DMS 273 (cell line): ENCODE measurements at regions not wholly inside any gene's neighbourhood (a gene's known extent, or its start where the extent isn't known, plus 50 kb on each side); places are given as distances from the start of the nearest gene placed in this dataset.

ENCODE experiments used
- DNase-seq: peaks from one replicate; lab custom pipeline; 2025; ENCODE audit not compliant: unreplicated experiment; lab: John Stamatoyannopoulos, UW

- no peak for DNase-seq
Measured at GRCh38 chr4:14023896-14024295, 396.4 kb upstream of the BOD1L1 start.

DNA sequence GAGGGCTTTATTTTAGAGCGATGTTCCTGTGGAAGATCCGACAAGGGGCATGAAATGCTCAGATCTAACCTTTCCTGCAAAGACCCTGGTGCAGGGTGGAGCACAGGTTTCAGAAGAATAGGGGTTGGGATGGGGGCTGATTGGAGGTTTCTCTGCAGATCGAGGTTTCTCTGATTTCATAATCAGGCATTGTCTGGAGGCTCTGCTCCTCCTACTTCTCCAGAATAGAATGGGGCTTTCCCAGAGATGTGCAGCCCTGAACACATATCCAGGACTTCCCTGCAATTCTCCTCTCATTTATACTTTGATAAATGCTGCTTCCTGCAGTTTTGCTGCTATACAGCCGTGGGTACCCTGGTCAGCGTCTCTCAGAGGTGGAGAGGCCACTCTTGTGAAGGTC, 397.6 kb upstream of the BOD1L1 start:
- no peak for DNase-seq

- DNase-seq, result no peak
Measured at GRCh38 chr4:14025891-14026290, 398.4 kb upstream of the BOD1L1 start.

- DNase-seq, result no peak
Measured at GRCh38 chr4:14028862-14029261, 401.3 kb upstream of the BOD1L1 start.

GRCh38 chr4:14035076-14035475, 407.6 kb upstream of the BOD1L1 start:
- DNase-seq, result no peak

- no peak for DNase-seq
Measured at GRCh38 chr4:14043203-14043602, 415.7 kb upstream of the BOD1L1 start.

- DNase-seq, result no peak
Measured at GRCh38 chr4:14046642-14047041, 419.1 kb upstream of the BOD1L1 start.

DNA sequence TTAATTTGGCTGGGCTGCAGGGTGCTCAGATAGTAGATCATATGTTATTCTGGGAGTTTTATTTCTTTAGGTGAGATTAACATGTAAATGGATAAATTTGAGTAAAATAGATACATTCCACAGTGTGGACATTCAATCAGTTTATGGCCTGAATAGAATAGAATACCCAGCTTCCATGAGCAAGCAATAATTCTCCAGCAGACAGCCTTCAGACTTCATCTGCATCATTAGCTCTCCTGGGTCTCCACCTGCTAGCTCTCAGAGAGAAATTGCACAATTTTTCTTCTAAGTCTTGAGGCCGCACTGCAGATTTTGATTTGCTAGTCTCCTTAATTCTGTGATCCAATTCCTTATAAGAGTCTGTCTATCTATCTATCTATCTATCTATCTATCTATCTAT, 420.3 kb upstream of the BOD1L1 start:
- DNase-seq, result no peak

DNA sequence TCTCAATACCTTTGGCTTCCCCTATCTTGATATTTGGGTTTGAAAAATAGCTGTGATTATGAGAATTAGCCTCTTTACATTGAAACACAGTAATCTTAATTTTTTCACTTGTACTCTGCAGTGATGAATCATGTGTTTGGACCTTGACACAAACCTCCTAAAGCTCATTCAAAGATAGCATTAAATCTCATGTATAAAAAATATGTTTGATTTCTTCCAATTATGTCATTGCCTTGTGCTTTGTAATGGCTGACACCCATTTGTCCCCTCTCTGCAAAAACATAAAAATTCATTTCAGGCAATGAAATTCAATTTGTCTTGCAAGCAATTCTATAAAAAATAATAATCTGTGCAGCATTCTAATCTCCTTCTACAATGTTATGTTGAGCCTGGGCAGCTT, 422.4 kb upstream of the BOD1L1 start:
- DNase-seq, result no peak

- no peak for DNase-seq
Measured at GRCh38 chr4:14053291-14053690, 425.8 kb upstream of the BOD1L1 start.

DNA sequence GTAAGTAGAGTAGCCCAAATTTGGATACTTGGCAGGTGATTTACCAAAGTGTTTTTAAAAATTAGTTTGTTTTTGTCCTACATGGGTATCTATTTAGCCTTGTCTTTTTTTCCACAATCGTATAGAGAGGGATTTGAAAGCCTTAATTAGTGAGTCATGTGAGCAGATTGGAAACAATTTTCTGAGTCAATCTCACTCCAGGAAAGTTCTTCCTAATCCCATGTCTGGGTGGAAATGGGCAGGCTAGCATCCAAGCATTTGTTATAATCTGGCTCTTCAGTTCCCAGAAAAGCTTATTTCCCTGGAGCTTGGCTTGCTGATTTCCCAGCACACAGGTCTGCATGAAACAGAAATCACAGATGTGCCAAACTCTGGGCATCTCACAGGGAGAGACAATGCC, 426.9 kb upstream of the BOD1L1 start:
- no peak for DNase-seq

GRCh38 chr4:14059006-14059405, 431.5 kb upstream of the BOD1L1 start:
- DNase-seq, result no peak

DNA sequence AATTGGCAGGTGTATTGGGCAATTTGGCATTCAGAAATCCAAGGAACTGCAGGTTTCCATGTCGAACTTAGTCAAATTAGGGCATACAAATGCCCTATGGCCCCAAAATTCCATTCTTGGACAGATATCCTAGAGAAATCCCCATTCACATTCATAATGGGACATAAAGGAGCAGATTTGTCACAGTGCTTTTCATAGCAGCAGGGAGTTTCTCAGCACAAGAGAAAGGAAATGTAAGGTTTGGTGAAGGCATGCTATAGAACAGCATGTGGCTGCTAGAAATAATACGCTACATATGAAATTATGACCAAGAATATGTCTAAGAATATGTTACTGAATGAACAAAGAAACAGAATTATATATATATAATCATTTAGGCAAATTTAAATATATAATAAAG, 437.5 kb upstream of the BOD1L1 start:
- DNase-seq, result no peak

DNA sequence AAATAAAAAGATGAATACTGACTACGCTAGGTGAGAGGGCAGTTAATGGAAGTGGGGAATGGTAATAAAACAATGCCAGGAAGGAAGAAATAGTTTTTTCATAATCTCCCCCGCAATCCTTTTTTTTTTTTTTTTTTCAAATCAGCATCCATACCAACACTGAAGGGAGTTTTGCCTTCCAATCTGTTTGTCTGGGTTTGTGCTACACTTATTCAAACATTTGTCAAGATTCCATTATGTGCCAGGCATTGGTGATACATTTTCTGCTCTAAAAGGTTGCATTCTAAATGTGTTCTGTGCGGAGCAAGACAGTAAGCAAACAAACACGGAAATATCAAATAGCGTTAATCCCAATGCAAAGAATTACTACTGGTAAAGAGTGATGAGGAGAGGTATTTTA, 437.9 kb upstream of the BOD1L1 start:
- no peak for DNase-seq

GRCh38 chr4:14066979-14067378, 439.5 kb upstream of the BOD1L1 start:
- DNase-seq, result no peak

GRCh38 chr4:14069886-14070285, 442.4 kb upstream of the BOD1L1 start:
- no peak for DNase-seq

GRCh38 chr4:14070289-14070880, 442.9 kb upstream of the BOD1L1 start:
- DNase-seq, result no peak

DNA sequence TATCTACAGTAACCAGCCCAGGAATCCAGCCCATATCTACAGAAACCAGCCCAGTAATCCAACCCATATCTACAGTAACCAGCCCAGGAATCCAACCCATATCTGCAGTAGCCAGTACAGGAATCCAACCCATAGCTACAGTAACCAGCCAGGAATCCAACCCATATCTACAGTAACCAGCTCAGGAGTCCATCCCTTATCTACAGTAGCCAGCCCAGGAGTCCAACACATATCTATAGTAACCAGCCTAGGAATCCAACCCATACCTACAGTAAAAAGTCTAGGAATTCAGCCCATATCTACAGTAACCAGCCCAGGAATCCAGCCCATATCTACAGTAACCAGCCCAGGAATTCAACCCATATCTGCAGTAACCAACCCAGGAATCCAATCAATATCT, 445.0 kb upstream of the BOD1L1 start:
- DNase-seq, result no peak

- no peak for DNase-seq
Measured at GRCh38 chr4:14076776-14077175, 449.3 kb upstream of the BOD1L1 start.

- DNase-seq, result no peak
Measured at GRCh38 chr4:14078326-14078725, 450.8 kb upstream of the BOD1L1 start.

- no peak for DNase-seq
Measured at GRCh38 chr4:14079601-14080000, 452.1 kb upstream of the BOD1L1 start.

GRCh38 chr4:14083150-14083549, 455.6 kb upstream of the BOD1L1 start:
- no peak for DNase-seq

DNA sequence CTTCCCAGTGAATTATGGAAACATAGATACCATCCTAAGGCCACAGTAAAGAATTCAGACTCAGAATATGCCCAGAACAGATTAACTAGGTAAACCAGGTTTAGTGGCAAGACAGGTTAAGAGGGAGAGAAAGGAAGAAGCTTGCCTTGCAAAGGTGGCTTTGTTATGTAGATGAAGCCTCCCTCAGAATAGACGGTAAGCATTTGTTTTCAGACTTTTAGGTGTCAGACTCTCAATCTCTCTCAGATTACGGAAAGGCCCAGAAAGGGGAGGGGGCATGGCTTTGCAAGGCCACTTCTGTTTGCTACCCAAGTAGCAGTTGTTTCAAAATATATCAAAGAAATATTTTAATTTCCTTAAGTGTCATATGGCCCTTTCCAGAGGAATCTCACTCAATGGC, 457.1 kb upstream of the BOD1L1 start:
- no peak for DNase-seq

DNA sequence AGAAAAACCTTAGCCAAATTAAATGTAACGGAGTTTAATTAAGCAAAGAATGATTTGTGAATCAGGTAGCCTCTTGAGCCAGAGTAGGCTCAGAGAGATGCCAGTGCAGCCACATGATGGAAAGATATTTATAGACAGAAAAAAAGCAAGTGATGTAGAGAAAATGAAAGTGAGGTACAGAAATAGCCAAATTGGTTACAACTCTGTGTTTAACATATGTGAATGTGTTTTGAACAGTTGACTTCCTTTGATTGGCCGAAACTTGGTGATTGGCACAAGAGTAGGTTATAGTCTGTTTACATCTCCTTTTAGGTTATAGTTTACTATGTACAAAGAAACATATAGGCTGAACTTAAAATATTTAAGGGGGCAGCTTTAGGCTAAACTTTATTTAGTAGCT, 459.9 kb upstream of the BOD1L1 start:
- no peak for DNase-seq
